A549 (cell line): ENCODE measurements at regions not wholly inside any gene's neighbourhood (a gene's known extent, or its start where the extent isn't known, plus 50 kb on each side); places are given as distances from the start of the nearest gene placed in this dataset.

Experiments used
- ATAC-seq, 2 experiments: fragments of 200-7000 bp in 1 of 2; fragments of >200 bp in 1 of 2; cut with Nextera tagmentation in 1 of 2; cut with Tn5 transposase in 1 of 2; 3 replicates each; pipeline versions ENCODE4 v1.8.0 to v1.9.1; 2018 to 2020; ENCODE audit warnings: mild to moderate bottlenecking in 1 of 2, moderate library complexity in 1 of 2
- CTCF ChIA-PET: fragments of 300-600 bp; sonication (Branson Sonifier 250); formaldehyde crosslinking; extraction: SDS; loops from one replicate; lab custom pipeline; 2021; ENCODE audit warnings: antibody characterized with exemption, inconsistent platforms; lab: Yijun Ruan, JAX
- POLR2A ChIA-PET: fragments of 350-600 bp; formaldehyde crosslinking; extraction: SDS; loops from one replicate; lab custom pipeline; 2021; ENCODE audit warnings: antibody characterized with exemption, inconsistent platforms; lab: Yijun Ruan, JAX
- DNase-seq, 2 experiments: peaks; one replicate each; pipeline versions ENCODE4 v3.0.0 to v3.0.0-alpha.2; 2011 to 2016; ENCODE audit warnings: low read depth in 1 of 2, low spot score in 1 of 2
- FAIRE-seq: peaks from 2 replicates; lab custom pipeline; 2011; peaks lifted over from hg19 to GRCh38; lab: Jason Lieb, UNC
- H3K27ac ChIP-seq, 2 experiments: fragments of >200 bp; sonication (Bioruptor Twin); formaldehyde crosslinking; 3 replicates each; pipeline ENCODE4 v1.5.1; 2016 to 2017
- H3K4me1 ChIP-seq: fragments of >200 bp; sonication (Bioruptor Twin); formaldehyde crosslinking; 3 replicates; pipeline ENCODE4 v1.6.1; 2016
- H3K4me2 ChIP-seq: fragments of >200 bp; sonication (Bioruptor Twin); formaldehyde crosslinking; 3 replicates; pipeline ENCODE4 v1.6.1; 2016
- H3K4me3 ChIP-seq: fragments of >200 bp; sonication (Bioruptor Twin); formaldehyde crosslinking; 3 replicates; pipeline ENCODE4 v1.5.1; 2016
- H3K9me3 ChIP-seq: fragments of >200 bp; sonication (Bioruptor Twin); formaldehyde crosslinking; 3 replicates; pipeline ENCODE4 v1.6.1; 2016
- CBX2 ChIP-seq: fragments of 200-600 bp; sonication (generic); IDR thresholded peaks from 2 replicates; pipeline ENCODE4 v1.6.1; 2016; ENCODE audit warnings: low read depth, mild to moderate bottlenecking, borderline replicate concordance
- CBX8 ChIP-seq: fragments of 200-600 bp; sonication (generic); IDR thresholded peaks from 2 replicates; pipeline ENCODE4 v1.6.1; 2016
- CHD2 ChIP-seq: fragments of 150-350 bp; IDR thresholded peaks from 2 replicates; pipeline ENCODE4 v1.6.1; 2014; ENCODE audit warnings: low read length; ENCODE audit not compliant: partially characterized antibody
- HDAC2 ChIP-seq: fragments of 200-600 bp; sonication (generic); IDR thresholded peaks from 2 replicates; pipeline ENCODE4 v1.6.1; 2016
- HEYL ChIP-seq: fragments of 250-450 bp; sonication (Bioruptor Pico); IDR thresholded peaks from 2 replicates; pipeline ENCODE4 v1.8.0; 2021; ENCODE audit warnings: mild to moderate bottlenecking, moderate library complexity
- JUN ChIP-seq, 2 experiments: fragments of >200 bp; sonication (Bioruptor Twin); formaldehyde crosslinking; IDR thresholded peaks; 2 replicates in 1 of 2; 3 replicates in 1 of 2; pipeline ENCODE4 v1.6.1; 2016 to 2017
- JUNB ChIP-seq: fragments of >200 bp; sonication (Bioruptor Twin); formaldehyde crosslinking; IDR thresholded peaks from 2 replicates; pipeline ENCODE4 v1.6.1; 2016
- KDM5A ChIP-seq: fragments of 200-600 bp; sonication (generic); IDR thresholded peaks from 2 replicates; pipeline ENCODE4 v1.6.1; 2016; ENCODE audit warnings: antibody characterized with exemption, mild to moderate bottlenecking
- NFE2L2 ChIP-seq: fragments of 150-350 bp; conservative IDR thresholded peaks from 2 replicates; pipeline ENCODE4 v1.6.1; 2014; ENCODE audit warnings: low read length
- POLR2A ChIP-seq: IDR thresholded peaks from 2 replicates; pipeline ENCODE4 v1.6.1; 2012; ENCODE audit warnings: mild to moderate bottlenecking, low read length
- RAD21 ChIP-seq, 2 experiments: fragments of >200 bp in 1 of 2; sonication (Bioruptor Twin) in 1 of 2; formaldehyde crosslinking in 1 of 2; IDR thresholded peaks in 1 of 2; conservative IDR thresholded peaks in 1 of 2; 2 replicates in 1 of 2; 3 replicates in 1 of 2; pipeline ENCODE4 v1.6.1; 2012 to 2018; ENCODE audit warnings: inconsistent platforms in 1 of 2
- RARB ChIP-seq: fragments of 250-450 bp; sonication (Bioruptor Pico); IDR thresholded peaks from 2 replicates; pipeline ENCODE4 v1.8.0; 2021; ENCODE audit warnings: mild to moderate bottlenecking, moderate library complexity
- RCOR1 ChIP-seq: fragments of 150-350 bp; IDR thresholded peaks from 2 replicates; pipeline ENCODE4 v1.6.1; 2014; ENCODE audit warnings: antibody characterized with exemption, low read length, low read depth
- TFCP2L1 ChIP-seq: fragments of 250-450 bp; sonication (Bioruptor Pico); IDR thresholded peaks from 2 replicates; pipeline ENCODE4 v1.5.0; 2021; ENCODE audit warnings: mild to moderate bottlenecking
- ZFP36 ChIP-seq: fragments of 450-650 bp; IDR thresholded peaks from 2 replicates; pipeline ENCODE4 v1.6.1; 2014; ENCODE audit warnings: borderline replicate concordance; ENCODE audit not compliant: partially characterized antibody
- ZNF302 ChIP-seq: fragments of 250-450 bp; sonication (Bioruptor Pico); IDR thresholded peaks from 2 replicates; pipeline ENCODE4 v1.9.0; 2021; ENCODE audit warnings: inconsistent platforms, mild to moderate bottlenecking, moderate library complexity
- WGBS: methylation state at CpG from one replicate; pipeline ENCODE4 v1.1.6; 2017; ENCODE audit errors: missing lambda C conversion rate; 5-methylcytosine and 5-hydroxymethylcytosine counted together
- TF ChIP-seq, protein P1 (sequence below): fragments of >200 bp; sonication (Bioruptor Twin); formaldehyde crosslinking; IDR thresholded peaks from 2 replicates; pipeline ENCODE4 v1.6.1; 2016
- TF ChIP-seq, protein P2 (sequence below): IDR thresholded peaks from 2 replicates; pipeline ENCODE4 v1.6.1; 2012
- TF ChIP-seq, protein P3 (sequence below): fragments of 200-600 bp; sonication (generic); IDR thresholded peaks from 2 replicates; pipeline ENCODE4 v1.6.1; 2016; ENCODE audit warnings: antibody characterized with exemption, mild to moderate bottlenecking, moderate library complexity
- TF ChIP-seq, protein P4 (sequence below): fragments of >200 bp; sonication (Bioruptor Twin); formaldehyde crosslinking; IDR thresholded peaks from 3 replicates; pipeline ENCODE4 v1.6.1; 2016
- TF ChIP-seq, protein P5 (sequence below): fragments of 250-450 bp; sonication (Bioruptor Pico); IDR thresholded peaks from 2 replicates; pipeline ENCODE4 v1.5.0; 2021; ENCODE audit warnings: mild to moderate bottlenecking, moderate library complexity, borderline replicate concordance
- TF ChIP-seq, protein P6 (sequence below): fragments of >200 bp; sonication (Bioruptor Twin); formaldehyde crosslinking; IDR thresholded peaks from 3 replicates; pipeline ENCODE4 v1.5.1; 2016
- TF ChIP-seq, protein P7 (sequence below): fragments of 150-350 bp; IDR thresholded peaks from 2 replicates; pipeline ENCODE4 v1.6.1; 2014; ENCODE audit warnings: low read depth, mild to moderate bottlenecking, low read length

DNA sequence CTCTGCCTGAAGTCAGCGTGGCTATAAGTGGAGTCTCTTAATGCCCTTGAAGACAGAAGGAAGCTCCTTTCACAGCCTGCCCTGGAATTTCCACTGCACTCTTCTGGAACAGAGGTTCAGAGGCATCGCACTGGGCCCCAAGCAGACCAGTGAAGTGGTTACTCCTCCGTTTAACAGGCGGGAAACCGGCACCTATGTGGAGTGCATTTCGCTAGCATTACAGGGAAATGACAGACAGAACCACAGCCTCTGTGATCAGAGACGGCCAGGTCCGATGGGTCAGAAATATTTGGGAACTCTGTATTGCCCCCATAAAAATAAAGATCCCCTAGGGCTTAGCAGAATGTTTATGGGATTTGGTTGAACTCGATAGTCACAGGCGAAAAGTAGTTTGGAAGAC lies 406.9 kb upstream of the PRKCQ start:
- H3K9me3 ChIP-seq, result no peaks in the 10 kb centered on the region
- no peak overlapping the region for H3K27ac ChIP-seq
- CTCF ChIA-PET, result interaction anchor here (1.1 kb wide), 1 partner anchor 45 kb away, joined by 3 read pairs; no protein-coding TSS in a partner anchor
- POLR2A ChIA-PET, result no interaction called here
- FAIRE-seq, result no peak
- H3K4me3 ChIP-seq, result no peak overlapping the region
- DNase-seq, result no peak
- no peaks in the 10 kb centered on the region for H3K4me1 ChIP-seq
- ATAC-seq, result no peak
- no peak for TF ChIP-seq CBX8
- TF ChIP-seq KDM5A, result no peak
- no peak for TF ChIP-seq NFE2L2
- no peak for TF ChIP-seq ZFP36
- TF ChIP-seq, protein P1, sequence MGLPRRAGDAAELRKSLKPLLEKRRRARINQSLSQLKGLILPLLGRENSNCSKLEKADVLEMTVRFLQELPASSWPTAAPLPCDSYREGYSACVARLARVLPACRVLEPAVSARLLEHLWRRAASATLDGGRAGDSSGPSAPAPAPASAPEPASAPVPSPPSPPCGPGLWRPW, result no peak
- no peak for TF ChIP-seq ZNF302 (CRISPR knock-in tag)
- TF ChIP-seq HDAC2, result no peak
- no peak for TF ChIP-seq TFCP2L1 (CRISPR knock-in tag)
- TF ChIP-seq, protein P2, sequence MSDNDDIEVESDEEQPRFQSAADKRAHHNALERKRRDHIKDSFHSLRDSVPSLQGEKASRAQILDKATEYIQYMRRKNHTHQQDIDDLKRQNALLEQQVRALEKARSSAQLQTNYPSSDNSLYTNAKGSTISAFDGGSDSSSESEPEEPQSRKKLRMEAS, result no peak
- TF ChIP-seq, protein P3, sequence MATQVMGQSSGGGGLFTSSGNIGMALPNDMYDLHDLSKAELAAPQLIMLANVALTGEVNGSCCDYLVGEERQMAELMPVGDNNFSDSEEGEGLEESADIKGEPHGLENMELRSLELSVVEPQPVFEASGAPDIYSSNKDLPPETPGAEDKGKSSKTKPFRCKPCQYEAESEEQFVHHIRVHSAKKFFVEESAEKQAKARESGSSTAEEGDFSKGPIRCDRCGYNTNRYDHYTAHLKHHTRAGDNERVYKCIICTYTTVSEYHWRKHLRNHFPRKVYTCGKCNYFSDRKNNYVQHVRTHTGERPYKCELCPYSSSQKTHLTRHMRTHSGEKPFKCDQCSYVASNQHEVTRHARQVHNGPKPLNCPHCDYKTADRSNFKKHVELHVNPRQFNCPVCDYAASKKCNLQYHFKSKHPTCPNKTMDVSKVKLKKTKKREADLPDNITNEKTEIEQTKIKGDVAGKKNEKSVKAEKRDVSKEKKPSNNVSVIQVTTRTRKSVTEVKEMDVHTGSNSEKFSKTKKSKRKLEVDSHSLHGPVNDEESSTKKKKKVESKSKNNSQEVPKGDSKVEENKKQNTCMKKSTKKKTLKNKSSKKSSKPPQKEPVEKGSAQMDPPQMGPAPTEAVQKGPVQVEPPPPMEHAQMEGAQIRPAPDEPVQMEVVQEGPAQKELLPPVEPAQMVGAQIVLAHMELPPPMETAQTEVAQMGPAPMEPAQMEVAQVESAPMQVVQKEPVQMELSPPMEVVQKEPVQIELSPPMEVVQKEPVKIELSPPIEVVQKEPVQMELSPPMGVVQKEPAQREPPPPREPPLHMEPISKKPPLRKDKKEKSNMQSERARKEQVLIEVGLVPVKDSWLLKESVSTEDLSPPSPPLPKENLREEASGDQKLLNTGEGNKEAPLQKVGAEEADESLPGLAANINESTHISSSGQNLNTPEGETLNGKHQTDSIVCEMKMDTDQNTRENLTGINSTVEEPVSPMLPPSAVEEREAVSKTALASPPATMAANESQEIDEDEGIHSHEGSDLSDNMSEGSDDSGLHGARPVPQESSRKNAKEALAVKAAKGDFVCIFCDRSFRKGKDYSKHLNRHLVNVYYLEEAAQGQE, result no peak
- TF ChIP-seq HEYL (CRISPR knock-in tag), result no peak
- TF ChIP-seq CHD2, result no peak
- TF ChIP-seq RARB (CRISPR knock-in tag), result no peak
- TF ChIP-seq RCOR1, result no peak
- WGBS, result 83% methylated on average over 10 of the region's 10 CpGs
- no peak overlapping the region for H3K4me2 ChIP-seq

DNA sequence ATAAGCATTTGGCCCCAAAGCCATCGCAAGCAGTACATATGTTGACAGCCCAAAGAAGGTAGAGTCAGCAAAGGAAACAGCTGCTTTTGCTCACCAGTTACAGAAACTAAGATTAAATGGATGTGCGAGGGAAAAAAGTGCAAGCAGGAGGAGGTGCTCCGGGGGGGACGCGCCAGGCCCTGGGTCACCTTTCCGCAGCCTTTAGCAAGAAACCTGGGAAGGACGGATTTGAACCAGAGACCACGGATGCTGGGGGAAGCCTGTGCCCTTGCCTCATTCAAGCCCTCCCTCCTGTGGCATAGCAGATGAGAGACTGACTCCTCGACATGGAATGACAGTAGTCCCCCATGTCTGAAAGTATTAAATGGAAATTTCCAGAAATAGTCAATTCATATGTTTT lies 405.6 kb upstream of the PRKCQ start:
- no peaks in the 10 kb centered on the region for H3K9me3 ChIP-seq
- CTCF ChIA-PET, result interaction anchor here (0.6 to 1.3 kb wide), 3 partner anchors 33 to 318 kb away, joined by 3 to 5 read pairs (median 3); no protein-coding TSS in a partner anchor
- FAIRE-seq (no peak), ATAC-seq (no peak), DNase-seq (no peak)
- H3K4me2 ChIP-seq, result no peak overlapping the region
- H3K4me1 ChIP-seq, result no peaks in the 10 kb centered on the region
- H3K27ac ChIP-seq, result no peak overlapping the region
- WGBS, result 72% methylated on average over 9 of the region's 9 CpGs
- H3K4me3 ChIP-seq, result no peak overlapping the region
- POLR2A ChIA-PET, result no interaction called here
- TF ChIP-seq CHD2 (no peak), CBX2 (no peak), RARB (CRISPR knock-in tag) (no peak), POLR2A (no peak), JUNB (no peak), JUN (IDR thresholded peaks at IDR 0.05) (no peak), RCOR1 (no peak), HDAC2 (no peak), ZFP36 (no peak), RAD21 (conservative IDR thresholded peaks at IDR 0.05 in 1 of 2, IDR thresholded peaks at IDR 0.05 in 1 of 2) (no peak)
- TF ChIP-seq, protein P4, sequence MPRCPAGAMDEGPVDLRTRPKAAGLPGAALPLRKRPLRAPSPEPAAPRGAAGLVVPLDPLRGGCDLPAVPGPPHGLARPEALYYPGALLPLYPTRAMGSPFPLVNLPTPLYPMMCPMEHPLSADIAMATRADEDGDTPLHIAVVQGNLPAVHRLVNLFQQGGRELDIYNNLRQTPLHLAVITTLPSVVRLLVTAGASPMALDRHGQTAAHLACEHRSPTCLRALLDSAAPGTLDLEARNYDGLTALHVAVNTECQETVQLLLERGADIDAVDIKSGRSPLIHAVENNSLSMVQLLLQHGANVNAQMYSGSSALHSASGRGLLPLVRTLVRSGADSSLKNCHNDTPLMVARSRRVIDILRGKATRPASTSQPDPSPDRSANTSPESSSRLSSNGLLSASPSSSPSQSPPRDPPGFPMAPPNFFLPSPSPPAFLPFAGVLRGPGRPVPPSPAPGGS, result no peak
- TF ChIP-seq, protein P3, result no peak
- TF ChIP-seq, protein P5, sequence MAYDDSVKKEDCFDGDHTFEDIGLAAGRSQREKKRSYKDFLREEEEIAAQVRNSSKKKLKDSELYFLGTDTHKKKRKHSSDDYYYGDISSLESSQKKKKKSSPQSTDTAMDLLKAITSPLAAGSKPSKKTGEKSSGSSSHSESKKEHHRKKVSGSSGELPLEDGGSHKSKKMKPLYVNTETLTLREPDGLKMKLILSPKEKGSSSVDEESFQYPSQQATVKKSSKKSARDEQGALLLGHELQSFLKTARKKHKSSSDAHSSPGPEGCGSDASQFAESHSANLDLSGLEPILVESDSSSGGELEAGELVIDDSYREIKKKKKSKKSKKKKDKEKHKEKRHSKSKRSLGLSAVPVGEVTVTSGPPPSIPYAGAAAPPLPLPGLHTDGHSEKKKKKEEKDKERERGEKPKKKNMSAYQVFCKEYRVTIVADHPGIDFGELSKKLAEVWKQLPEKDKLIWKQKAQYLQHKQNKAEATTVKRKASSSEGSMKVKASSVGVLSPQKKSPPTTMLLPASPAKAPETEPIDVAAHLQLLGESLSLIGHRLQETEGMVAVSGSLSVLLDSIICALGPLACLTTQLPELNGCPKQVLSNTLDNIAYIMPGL (CRISPR knock-in tag), result no peak
- TF ChIP-seq, protein P6, sequence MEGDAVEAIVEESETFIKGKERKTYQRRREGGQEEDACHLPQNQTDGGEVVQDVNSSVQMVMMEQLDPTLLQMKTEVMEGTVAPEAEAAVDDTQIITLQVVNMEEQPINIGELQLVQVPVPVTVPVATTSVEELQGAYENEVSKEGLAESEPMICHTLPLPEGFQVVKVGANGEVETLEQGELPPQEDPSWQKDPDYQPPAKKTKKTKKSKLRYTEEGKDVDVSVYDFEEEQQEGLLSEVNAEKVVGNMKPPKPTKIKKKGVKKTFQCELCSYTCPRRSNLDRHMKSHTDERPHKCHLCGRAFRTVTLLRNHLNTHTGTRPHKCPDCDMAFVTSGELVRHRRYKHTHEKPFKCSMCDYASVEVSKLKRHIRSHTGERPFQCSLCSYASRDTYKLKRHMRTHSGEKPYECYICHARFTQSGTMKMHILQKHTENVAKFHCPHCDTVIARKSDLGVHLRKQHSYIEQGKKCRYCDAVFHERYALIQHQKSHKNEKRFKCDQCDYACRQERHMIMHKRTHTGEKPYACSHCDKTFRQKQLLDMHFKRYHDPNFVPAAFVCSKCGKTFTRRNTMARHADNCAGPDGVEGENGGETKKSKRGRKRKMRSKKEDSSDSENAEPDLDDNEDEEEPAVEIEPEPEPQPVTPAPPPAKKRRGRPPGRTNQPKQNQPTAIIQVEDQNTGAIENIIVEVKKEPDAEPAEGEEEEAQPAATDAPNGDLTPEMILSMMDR, result no peak
- TF ChIP-seq, protein P7, sequence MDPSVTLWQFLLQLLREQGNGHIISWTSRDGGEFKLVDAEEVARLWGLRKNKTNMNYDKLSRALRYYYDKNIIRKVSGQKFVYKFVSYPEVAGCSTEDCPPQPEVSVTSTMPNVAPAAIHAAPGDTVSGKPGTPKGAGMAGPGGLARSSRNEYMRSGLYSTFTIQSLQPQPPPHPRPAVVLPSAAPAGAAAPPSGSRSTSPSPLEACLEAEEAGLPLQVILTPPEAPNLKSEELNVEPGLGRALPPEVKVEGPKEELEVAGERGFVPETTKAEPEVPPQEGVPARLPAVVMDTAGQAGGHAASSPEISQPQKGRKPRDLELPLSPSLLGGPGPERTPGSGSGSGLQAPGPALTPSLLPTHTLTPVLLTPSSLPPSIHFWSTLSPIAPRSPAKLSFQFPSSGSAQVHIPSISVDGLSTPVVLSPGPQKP, result no peak
